ENCODE measurements at regions not wholly inside any gene's neighbourhood (a gene's known extent, or its start where the extent isn't known, plus 50 kb on each side); places are given as distances from the start of the nearest gene placed in this dataset.

- DNase-seq (ENCODE audit: low read depth, low spot score) = no peak
Measured at GRCh38 chr13:74413482-74413881, 279.3 kb upstream of the KLF12 start.

GRCh38 chr13:74409551-74409950 lies 275.3 kb upstream of the KLF12 start:
- DNase-seq (ENCODE audit: low read depth, low spot score) = no peak

- no peak for DNase-seq (ENCODE audit: low read depth, low spot score)
Measured at GRCh38 chr13:74406420-74406819, 272.2 kb upstream of the KLF12 start.

- DNase-seq (ENCODE audit: low read depth, low spot score) = no peak
Measured at GRCh38 chr13:74398599-74398998, 264.4 kb upstream of the KLF12 start.

- DNase-seq (ENCODE audit: low read depth, low spot score) = peak; percentile 18
Measured at GRCh38 chr13:74389056-74389455, 254.9 kb upstream of the KLF12 start.

- no peak for DNase-seq (ENCODE audit: low read depth, low spot score)
Measured at GRCh38 chr13:74388626-74389025, 254.4 kb upstream of the KLF12 start.

GRCh38 chr13:74372511-74372910 lies 238.3 kb upstream of the KLF12 start:
- no peak for DNase-seq (ENCODE audit: low read depth, low spot score)

- no peak for DNase-seq (ENCODE audit: low read depth, low spot score)
Measured at GRCh38 chr13:74367193-74367592, 233.0 kb upstream of the KLF12 start.

GRCh38 chr13:74361274-74361673 lies 227.1 kb upstream of the KLF12 start:
- no peak for DNase-seq (ENCODE audit: low read depth, low spot score)

- DNase-seq (ENCODE audit: low read depth, low spot score) = peak; percentile 35
Measured at GRCh38 chr13:74346960-74347359, 212.8 kb upstream of the KLF12 start.

GRCh38 chr13:74338341-74338740 lies 204.1 kb upstream of the KLF12 start:
- no peak for DNase-seq (ENCODE audit: low read depth, low spot score)

GRCh38 chr13:74336546-74336945 lies 202.3 kb upstream of the KLF12 start:
- no peak for DNase-seq (ENCODE audit: low read depth, low spot score)

- no peak for DNase-seq (ENCODE audit: low read depth, low spot score)
Measured at GRCh38 chr13:74335370-74335769, 201.2 kb upstream of the KLF12 start.

- DNase-seq (ENCODE audit: low read depth, low spot score) = no peak
Measured at GRCh38 chr13:74329962-74330361, 195.8 kb upstream of the KLF12 start.

- DNase-seq (ENCODE audit: low read depth, low spot score) = no peak
Measured at GRCh38 chr13:74325106-74325505, 190.9 kb upstream of the KLF12 start.

GRCh38 chr13:74324338-74324737 lies 190.1 kb upstream of the KLF12 start:
- DNase-seq (ENCODE audit: low read depth, low spot score) = no peak

GRCh38 chr13:74322562-74322961 lies 188.4 kb upstream of the KLF12 start:
- no peak for DNase-seq (ENCODE audit: low read depth, low spot score)

- DNase-seq (ENCODE audit: low read depth, low spot score) = no peak
Measured at GRCh38 chr13:74320282-74320681, 186.1 kb upstream of the KLF12 start.

- DNase-seq (ENCODE audit: low read depth, low spot score) = no peak
Measured at GRCh38 chr13:74316547-74316946, 182.3 kb upstream of the KLF12 start.

- DNase-seq (ENCODE audit: low read depth, low spot score) = peak; percentile 5
Measured at GRCh38 chr13:74306496-74306895, 172.3 kb upstream of the KLF12 start.

GRCh38 chr13:74305876-74306275 lies 171.7 kb upstream of the KLF12 start:
- peak; percentile 10 for DNase-seq (ENCODE audit: low read depth, low spot score)

GRCh38 chr13:74301258-74301935 lies 167.2 kb upstream of the KLF12 start:
- peak; percentile 9 for DNase-seq (ENCODE audit: low read depth, low spot score)

- no peak for DNase-seq (ENCODE audit: low read depth, low spot score)
Measured at GRCh38 chr13:74300162-74300561, 166.0 kb upstream of the KLF12 start.

- no peak for DNase-seq (ENCODE audit: low read depth, low spot score)
Measured at GRCh38 chr13:74299721-74300120, 165.5 kb upstream of the KLF12 start.
